HPDE6-E6E7 (cell line): ENCODE measurements at regions not wholly inside any gene's neighbourhood (a gene's known extent, or its start where the extent isn't known, plus 50 kb on each side); places are given as distances from the start of the nearest gene placed in this dataset.
"Not testable (repeated sequence)": the region's sequence is repeated elsewhere in the genome, so short reads cannot be mapped to it uniquely, and the experiment has no call there.

Source experiments
- DNase-seq: peaks from one replicate; pipeline ENCODE4 v3.0.0; 2011; ENCODE audit warnings: missing footprints; ENCODE audit errors: extremely low spot score

DNA sequence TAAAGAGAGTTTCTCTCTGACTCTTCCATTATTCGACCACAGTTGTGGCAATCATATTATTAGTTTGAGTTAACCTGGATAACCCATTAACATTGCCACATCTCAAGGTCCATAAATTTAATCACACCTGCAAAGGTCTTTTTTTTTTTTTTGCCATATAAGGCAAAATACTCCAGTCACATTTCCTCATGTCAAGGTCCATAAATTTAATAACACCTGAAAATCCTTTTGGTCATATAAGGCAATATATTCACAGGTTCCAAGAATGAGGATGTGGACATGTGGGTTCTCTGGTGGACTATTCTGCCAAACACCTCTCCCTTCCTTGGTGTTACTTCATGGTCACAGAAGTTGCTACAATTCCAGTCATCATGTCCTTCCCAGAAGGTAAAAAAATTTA is 213.5 kb upstream of the COX7C start:
- no peak for DNase-seq

DNA sequence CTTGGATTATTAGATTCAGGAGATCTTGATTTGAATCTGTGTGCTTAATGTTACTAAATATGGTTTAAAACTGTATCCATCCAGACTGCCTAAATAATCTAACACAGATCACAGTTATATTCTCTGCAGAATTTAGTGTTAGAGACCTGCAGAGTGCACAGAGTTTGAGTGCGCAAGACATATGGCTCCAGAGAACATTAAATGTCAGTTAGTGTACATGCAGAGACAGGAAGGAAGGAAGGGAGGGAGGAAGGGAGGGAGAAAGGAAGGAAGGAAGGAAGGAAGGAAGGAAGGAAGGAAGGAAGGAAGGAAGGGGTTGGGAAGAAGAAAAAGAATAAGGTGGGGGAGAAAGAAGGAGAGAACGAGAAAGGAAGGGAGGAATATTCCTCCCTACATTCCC is 210.0 kb upstream of the COX7C start:
- no peak for DNase-seq

DNA sequence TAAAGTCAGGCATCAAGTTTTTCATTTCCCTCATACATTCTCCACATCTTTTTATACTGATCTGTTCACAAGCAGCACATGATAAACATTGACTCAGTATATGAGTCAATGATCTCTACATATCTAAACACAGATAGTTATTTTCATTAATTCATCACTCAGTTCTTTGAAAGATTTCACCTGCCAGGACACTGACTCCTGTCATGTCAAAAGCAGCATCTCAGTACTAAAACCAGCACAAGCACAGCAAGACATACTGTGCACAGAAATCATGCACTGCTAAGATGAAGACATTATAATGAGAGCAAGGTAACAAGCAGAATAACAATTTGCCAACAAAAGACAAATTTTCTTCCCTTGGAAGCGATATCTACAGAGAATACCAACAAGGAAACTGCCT is 206.1 kb upstream of the COX7C start:
- no peak for DNase-seq

DNA sequence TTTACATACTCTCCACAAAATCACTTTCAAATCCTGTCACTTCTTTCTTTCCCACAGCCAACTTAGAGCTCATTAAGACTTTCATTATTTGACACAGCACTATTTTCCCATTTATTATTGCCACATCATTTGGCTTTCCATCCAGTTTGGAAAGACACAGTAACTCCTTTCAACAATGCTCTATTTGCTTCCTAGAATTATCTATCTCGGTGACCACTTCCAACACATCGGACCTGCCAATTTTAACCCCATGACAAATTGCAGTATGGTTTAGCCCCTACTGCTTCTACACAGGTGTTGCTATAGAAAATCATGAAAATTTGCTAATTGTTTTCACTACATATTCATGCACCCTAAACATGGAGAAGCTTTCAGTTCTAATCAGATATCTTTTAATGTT is 190.6 kb upstream of the COX7C start:
- no peak for DNase-seq

DNA sequence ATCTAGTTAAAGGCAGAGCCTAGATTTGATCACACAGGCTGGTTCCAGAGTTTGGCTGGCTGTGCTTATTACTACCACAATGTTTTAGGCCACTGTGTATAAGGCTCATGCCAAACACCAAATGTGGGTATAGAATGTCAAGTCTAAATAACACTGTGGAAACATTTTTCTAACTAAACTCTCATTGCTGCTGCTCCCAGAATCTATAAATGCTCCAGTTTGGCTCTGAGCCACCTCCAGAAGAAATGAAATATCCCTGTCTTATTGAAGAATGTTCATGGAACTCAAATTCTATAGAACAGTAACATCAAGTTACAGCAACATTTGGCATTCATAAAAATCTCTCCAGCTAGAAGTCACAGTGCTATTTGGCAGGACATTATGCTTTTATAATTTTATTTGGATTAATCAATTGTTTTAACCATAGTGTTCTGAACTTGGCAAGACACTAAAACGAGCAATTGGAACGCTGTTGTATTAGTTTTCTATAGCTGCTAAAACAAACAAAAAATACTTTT is 178.1 kb upstream of the COX7C start:
- DNase-seq = no peak

DNA sequence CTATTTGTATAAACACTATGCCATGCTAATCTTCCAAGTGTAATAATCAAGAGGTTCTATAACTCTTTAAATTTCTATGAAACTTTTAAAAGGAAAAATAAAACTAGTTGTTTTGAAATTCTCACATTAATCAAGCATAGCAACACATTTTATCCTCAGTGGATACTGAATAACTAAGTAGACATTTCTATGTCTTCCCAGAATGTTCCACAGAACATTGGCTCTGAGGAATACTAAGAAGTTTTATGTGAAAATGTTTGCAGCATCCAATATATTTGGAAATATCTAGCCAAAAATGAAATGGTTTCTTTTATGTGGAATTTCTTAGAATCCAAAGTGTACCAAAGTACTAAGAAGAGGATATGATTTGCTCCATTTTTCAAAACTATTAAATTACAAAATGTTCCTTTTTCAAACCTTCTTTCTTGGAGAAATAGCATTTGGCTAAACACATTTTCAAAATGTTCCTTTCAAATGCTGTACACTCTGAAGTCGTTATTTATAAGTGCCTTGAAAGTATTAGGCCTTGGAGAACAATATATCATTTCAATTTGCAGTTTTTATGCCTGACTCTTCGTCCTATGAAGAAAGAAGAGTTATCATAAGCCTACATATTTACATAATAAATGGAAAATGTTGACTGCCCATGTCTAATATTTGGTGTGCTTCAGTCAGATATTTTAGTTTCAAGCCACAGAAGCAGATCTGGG is 175.6 kb upstream of the COX7C start:
- no peak for DNase-seq

DNA sequence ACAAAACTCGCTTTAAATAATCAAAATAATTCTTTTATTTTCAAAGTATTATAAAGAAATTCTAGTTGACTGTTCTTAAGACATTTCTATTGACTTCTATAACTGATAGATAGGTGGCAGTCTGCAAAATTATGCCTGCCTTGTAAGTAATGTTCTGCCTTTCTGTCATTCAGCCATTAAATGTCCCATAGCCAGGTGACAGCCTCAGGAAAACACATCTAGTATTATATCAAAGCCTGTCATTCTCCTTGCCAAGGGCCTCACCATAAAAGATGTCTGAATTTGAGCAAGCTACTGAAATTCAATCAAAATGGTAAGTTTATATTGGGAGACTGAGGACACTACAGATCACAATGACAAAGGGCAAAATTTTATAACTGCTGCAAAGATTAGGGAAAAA is 170.4 kb upstream of the COX7C start:
- no peak for DNase-seq

DNA sequence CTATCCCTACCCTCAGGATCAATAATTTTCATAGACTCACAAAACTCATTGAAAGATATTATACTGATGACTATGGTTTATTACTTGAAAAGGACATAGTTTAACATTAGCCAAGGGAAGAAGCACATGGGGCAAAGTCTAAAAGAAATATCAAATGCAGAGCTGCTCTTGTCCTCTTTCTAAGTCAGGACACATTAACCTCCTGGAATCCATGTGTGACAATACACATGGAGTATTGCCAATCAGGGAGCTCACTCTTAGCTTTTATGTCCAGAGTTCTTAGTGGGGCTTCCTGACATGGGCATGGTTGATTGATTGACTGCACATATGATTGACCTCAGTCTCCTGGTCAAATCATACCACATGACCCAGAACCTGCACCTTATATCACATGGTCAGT is 165.5 kb upstream of the COX7C start:
- DNase-seq = no peak

DNA sequence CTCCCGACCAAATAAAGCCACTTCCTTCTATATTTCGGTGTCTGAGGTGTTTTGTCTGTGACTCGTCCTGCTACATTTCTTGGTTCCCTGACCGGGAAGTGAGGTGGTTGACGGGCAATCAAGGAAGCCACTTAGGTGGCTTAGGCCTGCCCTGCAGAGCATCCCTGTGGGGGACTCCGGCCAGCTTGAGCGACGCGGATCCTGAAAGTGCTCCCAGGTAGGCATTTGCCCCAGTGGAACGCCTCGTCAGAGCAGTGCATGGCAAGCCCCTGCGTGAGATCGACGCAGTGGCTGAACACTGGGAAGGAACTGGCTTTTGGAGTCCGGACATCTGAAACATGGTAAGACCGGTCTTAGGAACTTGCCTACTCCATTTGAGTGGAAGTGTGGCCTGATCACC is 157.2 kb upstream of the COX7C start:
- DNase-seq = no peak

DNA sequence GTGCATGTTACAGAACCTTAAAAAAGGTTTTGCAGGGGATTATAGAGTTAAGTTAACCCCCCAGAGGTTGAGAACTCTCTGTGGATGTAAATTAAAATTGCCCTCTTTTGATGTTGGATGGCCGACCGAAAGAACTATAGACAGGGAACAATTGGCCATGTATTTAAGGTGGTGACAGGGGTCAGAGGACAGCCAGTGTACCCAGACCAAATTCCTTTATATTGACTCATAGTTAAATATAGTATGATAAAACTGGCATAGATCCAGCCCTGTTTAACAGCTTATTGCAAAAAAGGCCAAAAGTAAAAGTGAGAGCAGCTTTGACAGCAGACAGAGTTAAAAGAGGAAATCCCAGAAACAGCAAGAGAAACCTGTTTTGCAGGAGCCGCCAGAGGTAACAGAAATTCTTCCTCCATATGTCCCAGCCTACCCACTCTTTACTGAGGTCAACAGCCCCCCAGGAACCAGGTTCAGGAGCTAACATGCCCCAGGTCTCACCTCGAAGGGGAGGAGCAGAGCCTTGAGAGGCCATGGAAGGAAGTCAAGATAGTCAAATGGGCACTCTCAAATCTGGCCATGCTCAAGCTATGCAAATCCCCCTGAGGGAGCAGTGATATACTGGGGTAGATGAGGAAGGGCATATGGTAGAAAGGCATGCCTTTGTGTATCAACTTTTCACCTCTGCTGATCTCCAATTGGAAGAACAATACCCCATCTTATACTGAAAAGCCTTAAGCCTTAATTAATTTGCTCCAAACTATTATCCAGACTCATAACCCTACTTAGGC is 156.4 kb upstream of the COX7C start:
- peak; percentile 2 for DNase-seq

DNA sequence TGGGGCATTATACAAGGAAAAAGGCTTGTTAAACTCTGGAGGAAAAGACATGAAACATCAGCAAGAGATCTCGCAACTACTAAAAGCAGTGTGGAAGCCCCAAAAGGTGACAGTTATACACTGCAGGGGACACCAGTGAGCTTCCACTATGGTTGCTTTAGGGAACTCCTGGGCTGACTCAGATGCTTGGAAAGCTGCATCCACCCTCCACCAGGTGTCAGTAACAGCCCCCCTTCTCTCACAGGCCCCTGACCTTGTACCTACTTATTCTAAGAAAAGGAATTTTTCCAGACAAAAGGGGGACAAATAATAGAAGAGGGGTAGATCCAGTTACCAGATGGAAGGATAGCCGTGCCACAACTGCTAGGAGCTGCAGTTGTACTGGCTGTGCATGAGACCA is 154.4 kb upstream of the COX7C start:
- no peak for DNase-seq

DNA sequence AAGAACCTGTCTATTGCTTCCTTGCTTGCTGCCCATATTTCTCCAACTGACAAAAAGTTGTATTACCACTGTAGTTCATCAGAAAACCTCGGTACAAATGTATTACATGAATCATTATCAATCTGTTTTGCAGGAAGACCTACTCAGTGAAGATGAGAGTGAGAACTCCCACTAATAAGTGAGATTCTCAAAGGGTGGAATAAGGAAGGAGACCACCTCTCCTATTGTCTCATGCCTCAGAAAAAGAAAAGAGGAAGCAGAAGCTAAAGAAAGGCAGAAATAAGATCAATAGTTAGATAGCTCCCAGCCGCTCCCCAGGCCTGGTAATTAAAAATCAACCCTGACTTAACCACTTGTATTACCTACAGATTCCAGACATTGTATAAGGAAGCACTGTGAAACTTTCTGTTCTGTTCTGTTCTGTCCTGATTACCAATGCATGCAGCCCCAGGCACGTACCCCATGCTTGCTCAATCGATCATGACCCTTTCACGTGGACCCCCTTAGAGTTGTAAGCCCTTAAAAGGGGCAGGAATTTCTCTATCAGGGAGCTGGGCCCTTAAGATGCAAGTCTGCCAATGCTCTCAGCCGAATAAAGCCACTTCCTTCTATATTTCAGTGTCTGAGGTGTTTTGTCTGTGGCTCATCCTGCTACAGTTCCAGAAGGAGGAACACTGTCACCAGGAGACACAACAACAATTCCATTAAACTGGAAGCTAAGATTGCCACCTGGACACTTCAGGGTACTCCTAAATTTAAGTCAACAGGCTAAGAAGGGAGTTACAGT is 152.5 kb upstream of the COX7C start:
- DNase-seq = no peak

DNA sequence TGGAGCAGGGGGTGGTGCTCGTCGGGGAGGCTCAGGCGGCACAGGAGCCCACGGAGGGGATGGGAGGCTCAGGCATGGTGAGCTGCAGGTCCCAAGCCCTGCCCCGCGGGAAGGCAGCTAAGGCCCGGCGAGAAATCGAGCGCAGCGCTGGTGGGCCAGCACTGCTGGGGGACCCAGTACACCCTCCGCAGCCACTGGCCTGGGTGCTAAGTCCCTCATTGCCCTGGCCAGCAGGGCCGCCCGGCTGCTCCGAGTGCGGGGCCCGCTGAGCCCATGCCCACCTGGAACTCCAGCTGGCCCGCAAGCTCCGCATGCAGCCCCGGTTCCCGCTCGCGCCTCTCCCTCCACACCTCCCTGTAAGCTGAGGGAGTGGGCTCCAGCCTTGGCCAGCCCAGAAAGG is 151.0 kb upstream of the COX7C start:
- DNase-seq = not testable (repeated sequence)

DNA sequence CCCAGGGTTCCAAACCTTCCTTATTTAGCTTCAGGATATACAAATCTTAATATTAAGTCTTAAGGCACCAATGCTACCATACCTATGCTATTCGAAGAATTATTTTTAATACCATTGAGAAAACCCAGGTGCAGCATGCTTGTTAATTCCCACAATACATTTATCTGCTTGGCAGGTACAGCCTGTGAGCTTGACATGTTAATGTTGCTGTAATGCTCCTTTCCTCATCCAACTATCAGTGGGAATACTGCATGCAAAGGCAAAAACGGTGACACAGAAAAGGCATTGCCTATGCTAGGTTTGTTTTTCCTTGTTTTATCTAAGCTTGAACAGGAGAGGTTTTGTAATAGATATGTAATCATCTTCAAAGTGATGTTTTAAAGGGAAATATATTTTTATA is 135.7 kb upstream of the COX7C start:
- no peak for DNase-seq

DNA sequence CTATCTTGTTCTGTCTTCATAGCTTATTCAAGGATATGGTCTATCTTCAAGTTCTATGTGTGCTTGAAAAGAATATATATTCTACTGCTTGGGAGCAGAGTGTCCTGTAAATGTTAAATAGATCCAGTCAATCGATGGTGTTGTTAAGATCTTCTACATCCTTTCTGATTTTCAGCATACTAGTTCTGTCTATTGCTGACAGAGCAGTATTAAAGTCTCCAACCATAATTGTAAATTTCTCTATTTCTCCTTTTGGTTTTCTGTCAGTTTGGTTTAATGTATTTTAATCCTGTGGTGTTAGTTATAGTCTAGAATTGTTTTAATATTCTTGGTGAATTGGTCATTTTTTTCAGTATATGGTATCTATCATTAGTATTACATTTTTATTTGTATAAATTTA is 124.0 kb upstream of the COX7C start:
- DNase-seq = no peak

DNA sequence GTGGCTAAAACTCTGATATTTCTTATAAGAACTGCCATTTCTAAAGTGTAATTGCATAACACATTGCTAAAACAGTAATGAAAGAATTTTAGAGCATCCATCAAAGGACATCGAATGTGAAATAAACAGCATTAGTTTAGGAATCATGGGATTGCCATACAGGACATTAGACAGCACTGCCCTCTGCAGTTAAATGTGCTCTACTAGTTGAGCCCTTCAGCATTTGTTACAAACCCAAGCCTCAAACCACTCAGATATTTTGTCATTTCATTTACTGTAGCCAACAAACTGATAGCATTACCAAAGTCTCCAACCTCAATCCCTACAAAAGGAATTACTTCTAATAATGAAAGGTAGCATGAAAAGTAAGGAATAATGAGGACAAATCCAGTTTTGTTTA is 116.8 kb upstream of the COX7C start:
- peak; percentile 9 for DNase-seq

DNA sequence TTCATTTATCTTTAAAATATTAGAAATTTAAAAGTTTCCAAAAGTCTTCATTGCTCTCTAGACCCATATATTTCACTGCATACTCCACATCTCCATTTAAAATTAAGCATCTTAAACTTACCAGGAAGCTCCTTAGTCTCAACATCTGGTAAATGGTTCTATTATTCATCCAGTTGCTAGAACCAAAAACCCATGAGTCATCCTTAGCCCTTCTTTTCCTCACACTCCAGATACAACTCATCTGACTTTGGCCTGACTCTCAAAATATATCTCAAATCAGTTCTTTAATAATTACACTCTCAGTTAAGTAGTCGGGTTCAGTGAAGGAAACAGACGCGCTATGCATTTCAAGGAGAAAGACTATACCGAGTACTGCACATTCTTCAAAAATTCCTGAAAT is 110.2 kb upstream of the COX7C start:
- DNase-seq = no peak

DNA sequence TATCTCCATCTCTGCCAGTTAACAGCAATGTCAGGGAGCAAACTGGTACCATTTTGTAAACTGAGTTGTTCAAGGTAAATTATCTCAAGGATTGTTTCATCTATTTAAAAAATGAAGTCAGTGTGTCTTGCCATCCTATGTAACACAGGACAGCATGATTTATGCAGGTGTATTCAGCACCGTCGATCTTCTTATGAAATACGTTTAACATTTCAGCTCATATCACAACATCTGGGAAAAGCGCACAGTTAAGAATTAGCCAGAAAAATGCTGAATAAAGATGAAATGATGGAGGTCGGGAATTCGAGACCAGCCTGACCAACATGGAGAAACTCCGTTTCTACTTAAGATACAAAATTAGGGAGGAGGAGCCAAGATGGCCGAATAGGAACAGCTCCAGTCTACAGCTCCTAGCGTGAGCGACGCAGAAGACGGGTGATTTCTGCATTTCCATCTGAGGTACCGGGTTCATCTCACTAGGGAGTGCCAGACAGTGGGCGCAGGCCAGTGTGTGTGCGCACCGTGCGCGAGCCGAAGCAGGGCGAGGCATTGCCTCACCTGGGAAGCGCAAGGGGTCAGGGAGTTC is 107.3 kb upstream of the COX7C start:
- not testable (repeated sequence) for DNase-seq

DNA sequence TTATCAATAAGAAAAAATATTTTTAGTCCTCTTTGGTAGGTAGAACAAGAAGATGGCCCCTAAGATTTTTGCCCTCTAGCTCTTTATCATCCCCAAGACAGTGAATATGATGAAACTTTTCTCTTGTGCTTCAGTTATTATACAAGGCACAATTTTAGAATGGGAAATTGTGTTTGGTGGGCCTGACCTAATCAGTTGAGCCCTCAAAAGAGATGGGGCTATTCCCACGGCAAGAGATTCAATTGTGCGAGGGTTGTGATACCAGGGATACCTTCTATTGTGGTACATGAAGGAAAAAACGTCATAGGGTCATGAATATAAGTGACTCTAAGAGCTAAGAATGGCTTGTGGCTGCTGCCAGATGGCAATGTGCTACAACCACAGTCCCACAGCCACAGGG is 94.0 kb upstream of the COX7C start:
- DNase-seq = no peak

DNA sequence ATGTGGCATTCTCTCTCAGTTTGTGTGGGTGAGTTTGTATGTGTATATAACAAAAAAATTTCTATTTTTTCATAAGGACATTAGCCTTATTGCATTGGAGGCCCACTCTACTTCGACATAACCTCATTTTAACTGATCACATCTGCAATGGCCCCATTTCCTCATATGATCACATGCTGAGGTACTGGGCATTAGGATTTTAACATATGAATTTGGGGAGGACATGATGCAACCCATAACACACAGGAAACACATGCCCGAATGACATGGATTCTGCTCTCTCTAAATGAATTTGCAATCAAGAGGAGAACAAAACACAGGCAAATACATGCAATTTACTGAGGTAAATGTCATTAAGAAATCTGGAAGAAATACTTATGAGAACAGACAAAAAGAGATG is 92.1 kb upstream of the COX7C start:
- no peak for DNase-seq

DNA sequence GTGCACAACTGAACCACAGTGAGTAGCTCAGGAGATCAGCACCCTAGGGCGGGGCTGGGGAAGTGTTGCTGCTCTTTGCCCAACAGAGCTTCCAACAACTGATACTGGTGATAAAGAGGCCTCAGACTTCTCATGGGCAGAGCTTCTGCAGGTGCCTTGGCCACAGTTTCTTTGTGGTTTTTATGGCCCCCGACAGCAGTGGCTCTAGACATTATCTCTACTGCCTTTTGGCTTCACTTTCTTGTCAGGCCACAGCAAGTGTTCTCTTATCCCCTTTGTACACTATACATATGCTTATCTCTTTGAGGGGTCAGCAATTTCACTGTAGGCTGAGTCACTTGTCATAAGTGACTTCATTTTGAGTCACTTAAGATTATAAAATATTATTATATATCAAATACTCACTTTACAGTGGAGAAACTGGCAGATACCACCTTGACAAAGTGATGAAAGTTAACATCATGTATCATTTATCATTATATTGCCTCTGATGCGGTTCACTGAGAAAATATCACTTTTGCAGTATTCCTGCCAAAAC is 90.9 kb upstream of the COX7C start:
- DNase-seq = no peak

DNA sequence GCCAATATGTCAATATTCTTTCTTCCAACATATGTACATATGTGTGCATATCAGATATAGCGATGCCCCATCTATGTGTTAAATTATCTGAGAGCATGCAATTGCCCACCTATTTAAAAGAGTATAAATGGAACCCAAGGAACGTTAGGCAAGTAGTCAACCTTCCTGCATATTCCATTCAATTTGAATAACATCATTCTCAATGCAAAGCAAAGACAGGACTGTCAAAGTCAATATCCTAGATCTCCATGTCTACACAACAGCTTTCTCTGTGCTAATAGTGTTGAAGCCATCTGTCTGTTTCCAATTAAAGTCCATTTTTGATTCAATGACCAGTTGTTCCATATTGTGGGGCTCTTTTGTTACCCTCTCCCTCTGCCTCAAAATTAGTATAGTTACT is 85.3 kb upstream of the COX7C start:
- DNase-seq = no peak
